Central memory CD8-positive, alpha-beta T cell (primary cell): ENCODE measurements at regions not wholly inside any gene's neighbourhood (a gene's known extent, or its start where the extent isn't known, plus 50 kb on each side); places are given as distances from the start of the nearest gene placed in this dataset.
"Not testable (repeated sequence)": the region's sequence is repeated elsewhere in the genome, so short reads cannot be mapped to it uniquely, and the experiment has no call there.

Source experiments
- ATAC-seq: fragments of 150-1000 bp; cut with Tn5 transposase; replicated peaks from 2 replicates; pipeline ENCODE4 v1.10.0; 2022; ENCODE audit warnings: mild to moderate bottlenecking, moderate FRiP score, moderate number of reproducible peaks; ENCODE audit not compliant: poor library complexity, severe bottlenecking; ENCODE audit errors: extremely low read depth
- DNase-seq, 2 donors: peaks; one replicate each; pipeline ENCODE4 v3.0.0; 2021; ENCODE audit warnings: low spot score in 2 of 2
- H3K27ac Mint-ChIP-seq: one replicate; pipeline ENCODE4 v1.8.0; 2022; ENCODE audit warnings: low read depth, mild to moderate bottlenecking, moderate library complexity, mixed read lengths
- H3K27me3 Mint-ChIP-seq: one replicate; pipeline ENCODE4 v1.8.0; 2022; ENCODE audit warnings: mixed read lengths
- H3K36me3 Mint-ChIP-seq: one replicate; pipeline ENCODE4 v1.8.0; 2022; ENCODE audit warnings: mild to moderate bottlenecking, moderate library complexity, mixed read lengths; ENCODE audit not compliant: insufficient read depth
- H3K4me1 Mint-ChIP-seq: one replicate; pipeline ENCODE4 v1.8.0; 2022; ENCODE audit warnings: mixed read lengths
- H3K4me3 Mint-ChIP-seq: one replicate; pipeline ENCODE4 v1.8.0; 2022; ENCODE audit warnings: mild to moderate bottlenecking, moderate library complexity, mixed read lengths
- H3K9me3 Mint-ChIP-seq: one replicate; pipeline ENCODE4 v1.8.0; 2022; ENCODE audit warnings: mixed read lengths

GRCh38 chr11:110514967-110515366, 85.2 kb downstream of the FDX1 start:
- H3K27me3 Mint-ChIP-seq = no peaks in the 10 kb centered on the region
- H3K9me3 Mint-ChIP-seq = no peaks in the 10 kb centered on the region
- no peaks in the 10 kb centered on the region for H3K4me1 Mint-ChIP-seq
- DNase-seq (no peak), ATAC-seq (no peak)
- H3K4me3 Mint-ChIP-seq = no peak overlapping the region
- peak overlapping the region; percentile 44 for H3K27ac Mint-ChIP-seq
- no peaks in the 10 kb centered on the region for H3K36me3 Mint-ChIP-seq

GRCh38 chr11:110517381-110517780, 87.6 kb downstream of the FDX1 start:
- not testable (repeated sequence) for H3K27me3 Mint-ChIP-seq, H3K4me3 Mint-ChIP-seq, H3K27ac Mint-ChIP-seq, DNase-seq, ATAC-seq, H3K36me3 Mint-ChIP-seq, H3K9me3 Mint-ChIP-seq
- H3K4me1 Mint-ChIP-seq = peaks cover 12% of the 10 kb centered on the region

GRCh38 chr11:110518809-110519514, 89.2 kb downstream of the FDX1 start:
- DNase-seq (no peak), ATAC-seq (no peak)
- Mint-ChIP-seq H3K36me3 (no peaks in the 10 kb centered on the region), H3K9me3 (no peaks in the 10 kb centered on the region), H3K27me3 (no peaks in the 10 kb centered on the region), H3K4me3 (no peak overlapping the region), H3K4me1 (peaks cover 28% of the 10 kb centered on the region), H3K27ac (no peak overlapping the region)

- no peak for ATAC-seq
- Mint-ChIP-seq H3K36me3 (no peaks in the 10 kb centered on the region), H3K4me3 (no peak overlapping the region), H3K4me1 (peaks cover 36% of the 10 kb centered on the region), H3K27me3 (no peaks in the 10 kb centered on the region), H3K27ac (no peak overlapping the region), H3K9me3 (no peaks in the 10 kb centered on the region)
- no peak for DNase-seq
These were observed 90.0 kb downstream of the FDX1 start for GRCh38 chr11:110519796-110520195.

- Mint-ChIP-seq H3K27me3 (no peaks in the 10 kb centered on the region), H3K36me3 (no peaks in the 10 kb centered on the region), H3K4me1 (peaks cover 57% of the 10 kb centered on the region), H3K9me3 (no peaks in the 10 kb centered on the region), H3K4me3 (peak overlapping the region; percentile 64), H3K27ac (peak overlapping the region; percentile 87)
- peak; percentile 63 for ATAC-seq
- no peak for DNase-seq
These were observed 92.7 kb downstream of the FDX1 start for GRCh38 chr11:110522471-110522870.

- no peaks in the 10 kb centered on the region for H3K27me3 Mint-ChIP-seq
- DNase-seq (no peak), ATAC-seq (no peak)
- peak overlapping the region; percentile 60 for H3K27ac Mint-ChIP-seq
- H3K4me3 Mint-ChIP-seq = peak overlapping the region; percentile 25
- H3K4me1 Mint-ChIP-seq = peaks cover 74% of the 10 kb centered on the region
- H3K36me3 Mint-ChIP-seq = no peaks in the 10 kb centered on the region
- no peaks in the 10 kb centered on the region for H3K9me3 Mint-ChIP-seq
These were observed 94.5 kb downstream of the FDX1 start for GRCh38 chr11:110524238-110524637.

GRCh38 chr11:110525883-110526282, 96.1 kb downstream of the FDX1 start:
- Mint-ChIP-seq H3K4me1 (peaks cover 74% of the 10 kb centered on the region), H3K27me3 (no peaks in the 10 kb centered on the region), H3K27ac (peak overlapping the region; percentile 75), H3K36me3 (no peaks in the 10 kb centered on the region), H3K4me3 (peak overlapping the region; percentile 55), H3K9me3 (no peaks in the 10 kb centered on the region)
- DNase-seq (no peak), ATAC-seq (no peak)

GRCh38 chr11:110526323-110526722, 96.6 kb downstream of the FDX1 start:
- peaks cover 73% of the 10 kb centered on the region for H3K4me1 Mint-ChIP-seq
- no peaks in the 10 kb centered on the region for H3K36me3 Mint-ChIP-seq
- H3K4me3 Mint-ChIP-seq = peak overlapping the region; percentile 55
- H3K9me3 Mint-ChIP-seq = no peaks in the 10 kb centered on the region
- peak overlapping the region; percentile 75 for H3K27ac Mint-ChIP-seq
- ATAC-seq = peak; percentile 50
- DNase-seq = no peak
- H3K27me3 Mint-ChIP-seq = no peaks in the 10 kb centered on the region
